Liver (tissue), 3 donors: ENCODE measurements at regions not wholly inside any gene's neighbourhood (a gene's known extent, or its start where the extent isn't known, plus 50 kb on each side); places are given as distances from the start of the nearest gene placed in this dataset.

Source experiments
- GABPA ChIP-seq, 2 donors: IDR thresholded peaks in 1 of 2; conservative IDR thresholded peaks in 1 of 2; 2 replicates each; pipeline ENCODE4 v1.6.1; 2016; ENCODE audit warnings: antibody characterized with exemption in 2 of 2, mild to moderate bottlenecking in 1 of 2, moderate library complexity in 1 of 2
- HNF4G ChIP-seq: IDR thresholded peaks from 2 replicates; pipeline ENCODE4 v1.6.1; 2016; ENCODE audit warnings: antibody characterized with exemption
- JUND ChIP-seq, 2 donors: IDR thresholded peaks; 2 replicates each; pipeline ENCODE4 v1.6.1; 2016; ENCODE audit warnings: antibody characterized with exemption in 2 of 2
- MAX ChIP-seq: IDR thresholded peaks from 2 replicates; pipeline ENCODE4 v1.6.1; 2016; ENCODE audit warnings: antibody characterized with exemption
- NR2F2 ChIP-seq: IDR thresholded peaks from 2 replicates; pipeline ENCODE4 v1.6.1; 2016; ENCODE audit warnings: antibody characterized with exemption
- RAD21 ChIP-seq, 2 donors: IDR thresholded peaks; 2 replicates each; pipeline ENCODE4 v1.6.1; 2016; ENCODE audit warnings: antibody characterized with exemption in 2 of 2, mild to moderate bottlenecking in 2 of 2
- TAF1 ChIP-seq: conservative IDR thresholded peaks from 2 replicates; pipeline ENCODE4 v1.6.1; 2016; ENCODE audit warnings: antibody characterized with exemption, mild to moderate bottlenecking
- TF ChIP-seq, protein P1 (sequence below): fragments of 150-350 bp; IDR thresholded peaks from 2 replicates; pipeline ENCODE4 v1.5.1; 2017; ENCODE audit warnings: improper control_type of control experiment, low read depth, low read length; ENCODE audit not compliant: missing input control
- TF ChIP-seq, protein P2 (sequence below): IDR thresholded peaks from 2 replicates; pipeline ENCODE4 v1.6.1; 2016; ENCODE audit warnings: antibody characterized with exemption, mild to moderate bottlenecking
- TF ChIP-seq, protein P3 (sequence below): IDR thresholded peaks from 2 replicates; pipeline ENCODE4 v1.6.1; 2016; ENCODE audit warnings: antibody characterized with exemption
- donor health status: healthy.
- donor health status: healthy.

DNA sequence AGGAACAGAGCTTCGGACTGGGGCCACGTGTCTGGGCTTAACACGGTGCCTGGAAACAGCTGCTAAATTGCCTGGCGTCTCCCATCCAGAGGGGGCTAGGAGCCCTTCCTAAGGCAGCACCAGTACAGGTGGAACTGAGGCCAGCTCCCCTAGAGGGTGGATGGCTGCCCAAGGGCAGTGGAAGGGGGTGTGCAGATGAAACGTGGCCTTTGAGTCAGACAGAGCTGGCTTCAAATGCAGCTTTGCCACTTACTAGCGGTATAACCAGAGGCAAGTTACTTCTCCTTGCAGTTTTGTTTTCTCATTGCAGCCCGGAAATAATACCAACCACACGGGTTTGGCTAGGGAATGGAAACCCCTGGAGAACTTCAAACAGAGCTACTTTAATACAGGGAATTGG is 59.3 kb upstream of the SLC24A4 start:
- TF ChIP-seq, protein P1, sequence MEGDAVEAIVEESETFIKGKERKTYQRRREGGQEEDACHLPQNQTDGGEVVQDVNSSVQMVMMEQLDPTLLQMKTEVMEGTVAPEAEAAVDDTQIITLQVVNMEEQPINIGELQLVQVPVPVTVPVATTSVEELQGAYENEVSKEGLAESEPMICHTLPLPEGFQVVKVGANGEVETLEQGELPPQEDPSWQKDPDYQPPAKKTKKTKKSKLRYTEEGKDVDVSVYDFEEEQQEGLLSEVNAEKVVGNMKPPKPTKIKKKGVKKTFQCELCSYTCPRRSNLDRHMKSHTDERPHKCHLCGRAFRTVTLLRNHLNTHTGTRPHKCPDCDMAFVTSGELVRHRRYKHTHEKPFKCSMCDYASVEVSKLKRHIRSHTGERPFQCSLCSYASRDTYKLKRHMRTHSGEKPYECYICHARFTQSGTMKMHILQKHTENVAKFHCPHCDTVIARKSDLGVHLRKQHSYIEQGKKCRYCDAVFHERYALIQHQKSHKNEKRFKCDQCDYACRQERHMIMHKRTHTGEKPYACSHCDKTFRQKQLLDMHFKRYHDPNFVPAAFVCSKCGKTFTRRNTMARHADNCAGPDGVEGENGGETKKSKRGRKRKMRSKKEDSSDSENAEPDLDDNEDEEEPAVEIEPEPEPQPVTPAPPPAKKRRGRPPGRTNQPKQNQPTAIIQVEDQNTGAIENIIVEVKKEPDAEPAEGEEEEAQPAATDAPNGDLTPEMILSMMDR, result no peak
- TF ChIP-seq, protein P2, sequence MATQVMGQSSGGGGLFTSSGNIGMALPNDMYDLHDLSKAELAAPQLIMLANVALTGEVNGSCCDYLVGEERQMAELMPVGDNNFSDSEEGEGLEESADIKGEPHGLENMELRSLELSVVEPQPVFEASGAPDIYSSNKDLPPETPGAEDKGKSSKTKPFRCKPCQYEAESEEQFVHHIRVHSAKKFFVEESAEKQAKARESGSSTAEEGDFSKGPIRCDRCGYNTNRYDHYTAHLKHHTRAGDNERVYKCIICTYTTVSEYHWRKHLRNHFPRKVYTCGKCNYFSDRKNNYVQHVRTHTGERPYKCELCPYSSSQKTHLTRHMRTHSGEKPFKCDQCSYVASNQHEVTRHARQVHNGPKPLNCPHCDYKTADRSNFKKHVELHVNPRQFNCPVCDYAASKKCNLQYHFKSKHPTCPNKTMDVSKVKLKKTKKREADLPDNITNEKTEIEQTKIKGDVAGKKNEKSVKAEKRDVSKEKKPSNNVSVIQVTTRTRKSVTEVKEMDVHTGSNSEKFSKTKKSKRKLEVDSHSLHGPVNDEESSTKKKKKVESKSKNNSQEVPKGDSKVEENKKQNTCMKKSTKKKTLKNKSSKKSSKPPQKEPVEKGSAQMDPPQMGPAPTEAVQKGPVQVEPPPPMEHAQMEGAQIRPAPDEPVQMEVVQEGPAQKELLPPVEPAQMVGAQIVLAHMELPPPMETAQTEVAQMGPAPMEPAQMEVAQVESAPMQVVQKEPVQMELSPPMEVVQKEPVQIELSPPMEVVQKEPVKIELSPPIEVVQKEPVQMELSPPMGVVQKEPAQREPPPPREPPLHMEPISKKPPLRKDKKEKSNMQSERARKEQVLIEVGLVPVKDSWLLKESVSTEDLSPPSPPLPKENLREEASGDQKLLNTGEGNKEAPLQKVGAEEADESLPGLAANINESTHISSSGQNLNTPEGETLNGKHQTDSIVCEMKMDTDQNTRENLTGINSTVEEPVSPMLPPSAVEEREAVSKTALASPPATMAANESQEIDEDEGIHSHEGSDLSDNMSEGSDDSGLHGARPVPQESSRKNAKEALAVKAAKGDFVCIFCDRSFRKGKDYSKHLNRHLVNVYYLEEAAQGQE, result no peak
- TF ChIP-seq RAD21 (IDR thresholded peaks at IDR 0.05) (no peak), GABPA (IDR thresholded peaks at IDR 0.05 in 1 of 2, conservative IDR thresholded peaks at IDR 0.05 in 1 of 2) (no peak), MAX (no peak), HNF4G (no peak), TAF1 (no peak), JUND (IDR thresholded peaks at IDR 0.05) (no peak), NR2F2 (no peak)
- TF ChIP-seq, protein P3, sequence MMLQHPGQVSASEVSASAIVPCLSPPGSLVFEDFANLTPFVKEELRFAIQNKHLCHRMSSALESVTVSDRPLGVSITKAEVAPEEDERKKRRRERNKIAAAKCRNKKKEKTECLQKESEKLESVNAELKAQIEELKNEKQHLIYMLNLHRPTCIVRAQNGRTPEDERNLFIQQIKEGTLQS, result no peak
